ENCODE measurements at regions not wholly inside any gene's neighbourhood (a gene's known extent, or its start where the extent isn't known, plus 50 kb on each side); places are given as distances from the start of the nearest gene placed in this dataset.

DNA sequence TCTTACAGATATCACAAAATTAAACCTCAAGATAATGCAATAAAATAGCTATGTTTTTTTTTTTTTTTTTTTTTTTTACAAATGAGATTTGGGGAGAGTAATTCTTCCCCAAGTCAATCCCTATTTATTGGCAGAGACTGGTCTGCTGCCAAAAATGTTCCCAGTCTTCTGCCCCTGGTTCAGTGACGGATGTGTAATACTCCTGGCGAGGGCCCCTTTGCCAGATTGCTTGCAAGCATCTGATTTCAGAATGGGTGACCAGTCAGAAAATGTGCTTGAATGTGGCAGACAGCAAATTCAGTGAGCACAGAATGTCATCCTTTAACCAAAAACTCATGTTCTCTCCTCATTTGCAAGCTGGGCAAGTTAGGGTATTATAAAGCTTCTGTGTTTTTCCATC, 363.8 kb upstream of the MTNR1B start:
- Histone ChIP-seq H3K4me2 (ENCODE audit: low read depth, low read length) (no peak overlapping the region), H3K27me3 (ENCODE audit: control insufficient read depth in 1 of 2, insufficient read depth in 2 of 2, low read length in 2 of 2) (no peaks in the 10 kb centered on the region), H3K9me3 (ENCODE audit: low read length) (no peaks in the 10 kb centered on the region), H3K4me1 (ENCODE audit: insufficient read depth, low read length) (no peaks in the 10 kb centered on the region), H3K9ac (ENCODE audit: insufficient read depth, low read depth, low read length) (no peak overlapping the region), H4K20me1 (ENCODE audit: insufficient read depth, low read length) (no peaks in the 10 kb centered on the region), H3K36me3 (replicated peaks in 1 of 2; ENCODE audit: control insufficient read depth in 1 of 2, insufficient read depth in 2 of 2, low read length in 2 of 2) (no peaks in the 10 kb centered on the region), H3K27ac (ENCODE audit: extremely low read length, insufficient read depth, low read length) (no peak overlapping the region), H3K4me3 (replicated peaks in 1 of 3; ENCODE audit: insufficient read depth in 1 of 3, low read depth in 2 of 3, low read length in 3 of 3) (no peak overlapping the region), H2AFZ (ENCODE audit: low read length) (no peak overlapping the region), H3K79me2 (ENCODE audit: insufficient read depth, low read length) (no peaks in the 10 kb centered on the region)
- in situ Hi-C loops (cut with HindIII; ENCODE audit: extremely low pct_ligation_motif_present, low pct_unique_long_range_greater_than_20kb) = no loop called here
- DNase-seq (ENCODE audit: low spot score) = no peak
- POLR2A ChIA-PET = no interaction called here
- intact Hi-C loops (cut with micrococcal nuclease; ENCODE audit: unreplicated experiment) = no loop called here
- no TSS peak for BruUV-seq (replicated peaks)
- no peak for FAIRE-seq
- CTCF ChIA-PET (ENCODE audit: low intra/inter-chr PET ratio, low total read pairs) = no interaction called here
- 5% methylated on average over 2 of the region's 2 CpGs for WGBS (ENCODE audit: low lambda C conversion rate)
- no peak for ATAC-seq
- TF ChIP-seq RELA (CRISPR knock-in tag; IDR thresholded peaks at IDR 0.05) = no peak
- TF ChIP-seq ZSCAN20 (CRISPR knock-in tag; IDR thresholded peaks at IDR 0.05; ENCODE audit: borderline replicate concordance) = no peak
- no peak for TF ChIP-seq CBX1 (IDR thresholded peaks at IDR 0.05; ENCODE audit: low read depth)
- no peak for TF ChIP-seq ZNF101 (CRISPR knock-in tag; IDR thresholded peaks at IDR 0.05; ENCODE audit: borderline replicate concordance, low read depth)

GRCh38 chr11:92607969-92608722, 361.3 kb upstream of the MTNR1B start:
- ChIA-PET POLR2A (no interaction called here), CTCF (ENCODE audit: low intra/inter-chr PET ratio, low total read pairs) (no interaction called here)
- H2AFZ ChIP-seq (ENCODE audit: low read length) = no peak overlapping the region
- no peaks in the 10 kb centered on the region for H4K20me1 ChIP-seq (ENCODE audit: insufficient read depth, low read length)
- H3K79me2 ChIP-seq (ENCODE audit: insufficient read depth, low read length) = no peaks in the 10 kb centered on the region
- TF ChIP-seq KLF13 (CRISPR knock-in tag; IDR thresholded peaks at IDR 0.05) = no peak
- peak; percentile 63 to 84 for TF ChIP-seq MAFK (conservative IDR thresholded peaks at IDR 0.05 in 1 of 2, IDR thresholded peaks at IDR 0.05 in 1 of 2; ENCODE audit: low read length in 2 of 2)
- TF ChIP-seq ZNF616 (CRISPR knock-in tag; IDR thresholded peaks at IDR 0.05; ENCODE audit: low read depth) = no peak
- TF ChIP-seq TBP (CRISPR knock-in tag; IDR thresholded peaks at IDR 0.05) = no peak
- TF ChIP-seq MAFF (IDR thresholded peaks at IDR 0.05; ENCODE audit: low read depth, low read length) = peak; percentile 61; the same call in 1 of the 2 replicates
- TF ChIP-seq NFE2L2 (IDR thresholded peaks at IDR 0.05; ENCODE audit: low read length) = peak; percentile 58
- intact Hi-C loops (cut with micrococcal nuclease; ENCODE audit: unreplicated experiment) = no loop called here
- no peaks in the 10 kb centered on the region for H3K27me3 ChIP-seq (ENCODE audit: control insufficient read depth in 1 of 2, insufficient read depth in 2 of 2, low read length in 2 of 2)
- WGBS (ENCODE audit: low lambda C conversion rate) = 6% methylated on average over 4 of the region's 4 CpGs
- no peak for ATAC-seq
- no peak overlapping the region for H3K9ac ChIP-seq (ENCODE audit: insufficient read depth, low read depth, low read length)
- no peak overlapping the region for H3K27ac ChIP-seq (ENCODE audit: extremely low read length, insufficient read depth, low read length)
- H3K4me1 ChIP-seq (ENCODE audit: insufficient read depth, low read length) = no peaks in the 10 kb centered on the region
- no peaks in the 10 kb centered on the region for H3K36me3 ChIP-seq (replicated peaks in 1 of 2; ENCODE audit: control insufficient read depth in 1 of 2, insufficient read depth in 2 of 2, low read length in 2 of 2)
- H3K9me3 ChIP-seq (ENCODE audit: low read length) = no peaks in the 10 kb centered on the region
- H3K4me3 ChIP-seq (replicated peaks in 1 of 3; ENCODE audit: insufficient read depth in 1 of 3, low read depth in 2 of 3, low read length in 3 of 3) = no peak overlapping the region
- no TSS peak for BruUV-seq (replicated peaks)
- H3K4me2 ChIP-seq (ENCODE audit: low read depth, low read length) = no peak overlapping the region
- in situ Hi-C loops (cut with HindIII; ENCODE audit: extremely low pct_ligation_motif_present, low pct_unique_long_range_greater_than_20kb) = no loop called here
- no peak for DNase-seq (ENCODE audit: low spot score)
- FAIRE-seq = no peak
